Tibial nerve (tissue), 4 donors: ENCODE measurements at regions not wholly inside any gene's neighbourhood (a gene's known extent, or its start where the extent isn't known, plus 50 kb on each side); places are given as distances from the start of the nearest gene placed in this dataset.

Source experiments
- DNase-seq, 2 donors: peaks; one replicate each; pipeline ENCODE4 v3.0.0-alpha.2; 2019; ENCODE audit warnings: low spot score in 2 of 2
- H3K27ac ChIP-seq, 4 donors: fragments of 200-600 bp; sonication (generic) in 3 of 4; one replicate each; pipeline ENCODE4 v1.5.1; 2017 to 2019; ENCODE audit warnings: mild to moderate bottlenecking in 1 of 4
- H3K27me3 ChIP-seq, 2 donors: fragments of 200-600 bp; sonication (generic) in 1 of 2; one replicate each; pipeline versions ENCODE4 v1.5.1 to v1.6.0; 2017 to 2019
- H3K36me3 ChIP-seq, 3 donors: fragments of 200-600 bp; sonication (generic); one replicate each; pipeline ENCODE4 v1.5.1; 2018 to 2019
- H3K4me1 ChIP-seq, 4 donors: fragments of 200-600 bp; sonication (generic) in 3 of 4; one replicate each; pipeline ENCODE4 v1.5.1; 2017 to 2019
- H3K4me3 ChIP-seq, 4 donors: fragments of 200-600 bp; sonication (generic) in 3 of 4; one replicate each; pipeline ENCODE4 v1.5.1; 2017 to 2019; ENCODE audit warnings: mild to moderate bottlenecking in 1 of 4, moderate library complexity in 1 of 4
- H3K9me3 ChIP-seq, 4 donors: fragments of 200-600 bp; sonication (generic) in 3 of 4; one replicate each; pipeline ENCODE4 v1.5.1; 2017 to 2019
- CTCF ChIP-seq, 5 experiments: fragments of 200-600 bp in 3 of 5; fragments of 450-650 bp in 2 of 5; sonication (generic) in 3 of 5; IDR thresholded peaks; one replicate each; pipeline ENCODE4 v1.5.1; 2016 to 2019; ENCODE audit warnings: antibody characterized with exemption in 5 of 5, mild to moderate bottlenecking in 3 of 5, moderate library complexity in 2 of 5
- EP300 ChIP-seq, 2 donors: sonication (generic); formaldehyde crosslinking; IDR thresholded peaks; one replicate each; pipeline ENCODE4 v1.6.1; 2017; ENCODE audit warnings: antibody characterized with exemption in 2 of 2, mild to moderate bottlenecking in 1 of 2
- POLR2A ChIP-seq, 2 donors: fragments of 450-650 bp; IDR thresholded peaks; one replicate each; pipeline ENCODE4 v1.6.1; 2017; ENCODE audit warnings: antibody characterized with exemption in 2 of 2, mild to moderate bottlenecking in 2 of 2, moderate library complexity in 2 of 2
- WGBS, 2 donors: methylation state at CpG; one replicate each; pipeline ENCODE4 v1.1.5; 2018; 5-methylcytosine and 5-hydroxymethylcytosine counted together

- WGBS, 2 donors: 66 to 76% methylated on average over 5 of the region's 5 CpGs
Measured at GRCh38 chr4:148664636-148665035, 222.4 kb upstream of the NR3C2 start.

GRCh38 chr4:148654131-148654530 is 211.9 kb upstream of the NR3C2 start:
- TF ChIP-seq CTCF (IDR thresholded peaks at IDR 0.05) (no peak), POLR2A (IDR thresholded peaks at IDR 0.05) (no peak), EP300 (IDR thresholded peaks at IDR 0.05) (no peak)
- Histone ChIP-seq H3K4me1 (no peaks in the 10 kb centered on the region), H3K36me3 (no peaks in the 10 kb centered on the region), H3K27ac (no peak overlapping the region), H3K27me3 (no peaks in the 10 kb centered on the region), H3K9me3 (no peaks in the 10 kb centered on the region), H3K4me3 (no peak overlapping the region)
- WGBS, 2 donors: 95 to 96% methylated on average over 2 of the region's 2 CpGs
- no peak for DNase-seq

More at GRCh38 chr4:148664636-148665035, 222.4 kb upstream of the NR3C2 start:
- Histone ChIP-seq H3K4me1 (no peaks in the 10 kb centered on the region), H3K9me3 (no peaks in the 10 kb centered on the region), H3K36me3 (no peaks in the 10 kb centered on the region), H3K4me3 (no peak overlapping the region), H3K27me3 (no peaks in the 10 kb centered on the region), H3K27ac (no peak overlapping the region)
- TF ChIP-seq EP300 (IDR thresholded peaks at IDR 0.05): no peak
- TF ChIP-seq POLR2A (IDR thresholded peaks at IDR 0.05): no peak
- no peak for TF ChIP-seq CTCF (IDR thresholded peaks at IDR 0.05)
- DNase-seq: no peak

- no peaks in the 10 kb centered on the region for H3K4me1 ChIP-seq
- H3K27ac ChIP-seq: no peak overlapping the region
- no peaks in the 10 kb centered on the region for H3K9me3 ChIP-seq
- 70 to 73% methylated on average over 4 of the region's 4 CpGs for WGBS, 2 donors
- no peak overlapping the region for H3K4me3 ChIP-seq
- H3K36me3 ChIP-seq: no peaks in the 10 kb centered on the region
- no peaks in the 10 kb centered on the region for H3K27me3 ChIP-seq
- DNase-seq: no peak
- TF ChIP-seq CTCF (IDR thresholded peaks at IDR 0.05) (no peak), EP300 (IDR thresholded peaks at IDR 0.05) (no peak), POLR2A (IDR thresholded peaks at IDR 0.05) (no peak)
Measured at GRCh38 chr4:148653681-148654080, 211.5 kb upstream of the NR3C2 start.

- DNase-seq: no peak
- WGBS, 2 donors: 70 to 72% methylated on average over 2 of the region's 2 CpGs
- Histone ChIP-seq H3K4me3 (no peak overlapping the region), H3K27ac (no peak overlapping the region), H3K9me3 (no peaks in the 10 kb centered on the region), H3K4me1 (no peaks in the 10 kb centered on the region), H3K27me3 (no peaks in the 10 kb centered on the region), H3K36me3 (no peaks in the 10 kb centered on the region)
- no peak for TF ChIP-seq POLR2A (IDR thresholded peaks at IDR 0.05)
- no peak for TF ChIP-seq CTCF (IDR thresholded peaks at IDR 0.05)
- no peak for TF ChIP-seq EP300 (IDR thresholded peaks at IDR 0.05)
Measured at GRCh38 chr4:148651991-148652390, 209.8 kb upstream of the NR3C2 start.

- H3K36me3 ChIP-seq: no peaks in the 10 kb centered on the region
- H3K27me3 ChIP-seq: no peaks in the 10 kb centered on the region
- WGBS, 2 donors: 90 to 95% methylated on average over 1 of the region's 1 CpG
- no peak overlapping the region for H3K27ac ChIP-seq
- no peak for TF ChIP-seq POLR2A (IDR thresholded peaks at IDR 0.05)
- no peak for TF ChIP-seq CTCF (IDR thresholded peaks at IDR 0.05)
- no peak for TF ChIP-seq EP300 (IDR thresholded peaks at IDR 0.05)
- H3K4me3 ChIP-seq: no peak overlapping the region
- DNase-seq: no peak
- H3K9me3 ChIP-seq: no peaks in the 10 kb centered on the region
- H3K4me1 ChIP-seq: no peaks in the 10 kb centered on the region
Measured at GRCh38 chr4:148649652-148650331, 207.6 kb upstream of the NR3C2 start.
